Activated CD8-positive, alpha-beta memory T cell treated with anti-CD3 and anti-CD28 coated beads for 36 hours (primary cell): ENCODE measurements at regions not wholly inside any gene's neighbourhood (a gene's known extent, or its start where the extent isn't known, plus 50 kb on each side); places are given as distances from the start of the nearest gene placed in this dataset.
"Not testable (repeated sequence)": the region's sequence is repeated elsewhere in the genome, so short reads cannot be mapped to it uniquely, and the experiment has no call there.

ENCODE experiments used
- CTCF ChIA-PET: fragments of 350-600 bp; sonication (Branson Sonifier 250); formaldehyde crosslinking; loops from one replicate; lab custom pipeline; 2021; ENCODE audit warnings: antibody characterized with exemption; lab: Charles Lee
- POLR2A ChIA-PET: fragments of 350-600 bp; sonication (Branson Sonifier 250); formaldehyde crosslinking; loops from one replicate; lab custom pipeline; 2021; ENCODE audit warnings: antibody characterized with exemption; lab: Charles Lee

GRCh38 chr15:84094720-84095119 lies 140.9 kb upstream of the GOLGA6L4 start:
- POLR2A ChIA-PET, CTCF ChIA-PET: not testable (repeated sequence)

GRCh38 chr15:84097053-84097452 lies 138.5 kb upstream of the GOLGA6L4 start:
- CTCF ChIA-PET: not testable (repeated sequence)

GRCh38 chr15:84098604-84099003 lies 137.0 kb upstream of the GOLGA6L4 start:
- POLR2A ChIA-PET: no interaction called here

More at GRCh38 chr15:84097053-84097452, 138.5 kb upstream of the GOLGA6L4 start:
- POLR2A ChIA-PET: not testable (repeated sequence)

GRCh38 chr15:84099181-84099580 lies 136.4 kb upstream of the GOLGA6L4 start:
- CTCF ChIA-PET: no interaction called here
- POLR2A ChIA-PET: no interaction called here

More at GRCh38 chr15:84098604-84099003, 137.0 kb upstream of the GOLGA6L4 start:
- CTCF ChIA-PET: no interaction called here

GRCh38 chr15:84103345-84103744 lies 132.2 kb upstream of the GOLGA6L4 start:
- ChIA-PET CTCF (no interaction called here), POLR2A (no interaction called here)

- POLR2A ChIA-PET: no interaction called here
- CTCF ChIA-PET: no interaction called here
Measured at GRCh38 chr15:84104853-84105252, 130.7 kb upstream of the GOLGA6L4 start.

- POLR2A ChIA-PET: no interaction called here
- CTCF ChIA-PET: no interaction called here
Measured at GRCh38 chr15:84108728-84109127, 126.8 kb upstream of the GOLGA6L4 start.

- POLR2A ChIA-PET: no interaction called here
Measured at GRCh38 chr15:84111575-84111974, 124.0 kb upstream of the GOLGA6L4 start.

GRCh38 chr15:84112025-84112424 lies 123.5 kb upstream of the GOLGA6L4 start:
- POLR2A ChIA-PET: no interaction called here
- CTCF ChIA-PET: no interaction called here

More at GRCh38 chr15:84111575-84111974, 124.0 kb upstream of the GOLGA6L4 start:
- CTCF ChIA-PET: no interaction called here

GRCh38 chr15:84113919-84114318 lies 121.7 kb upstream of the GOLGA6L4 start:
- CTCF ChIA-PET: no interaction called here
- POLR2A ChIA-PET: no interaction called here

- CTCF ChIA-PET: interaction anchor here (0.6 kb wide), 1 partner anchor 277 kb away, joined by 4 read pairs; no protein-coding TSS in a partner anchor
- POLR2A ChIA-PET: not testable (repeated sequence)
Measured at GRCh38 chr15:84114680-84115079, 120.9 kb upstream of the GOLGA6L4 start.

- CTCF ChIA-PET, POLR2A ChIA-PET: not testable (repeated sequence)
Measured at GRCh38 chr15:84119351-84119750, 116.2 kb upstream of the GOLGA6L4 start.

- POLR2A ChIA-PET, CTCF ChIA-PET: not testable (repeated sequence)
Measured at GRCh38 chr15:84120903-84121302, 114.7 kb upstream of the GOLGA6L4 start.

- POLR2A ChIA-PET, CTCF ChIA-PET: not testable (repeated sequence)
Measured at GRCh38 chr15:84128706-84129105, 106.9 kb upstream of the GOLGA6L4 start.

GRCh38 chr15:84130098-84130831 lies 105.3 kb upstream of the GOLGA6L4 start:
- CTCF ChIA-PET, POLR2A ChIA-PET: not testable (repeated sequence)

- CTCF ChIA-PET, POLR2A ChIA-PET: not testable (repeated sequence)
Measured at GRCh38 chr15:84135931-84136456, 99.6 kb upstream of the GOLGA6L4 start.

- ChIA-PET POLR2A (no interaction called here), CTCF (no interaction called here)
Measured at GRCh38 chr15:84142888-84143337, 92.7 kb upstream of the GOLGA6L4 start.

- ChIA-PET POLR2A (no interaction called here), CTCF (interaction anchor here (0.6 kb wide), 1 partner anchor 386 kb away, joined by 3 read pairs; no protein-coding TSS in a partner anchor)
Measured at GRCh38 chr15:84143753-84144314, 91.7 kb upstream of the GOLGA6L4 start.

GRCh38 chr15:84144946-84145345 lies 90.6 kb upstream of the GOLGA6L4 start:
- POLR2A ChIA-PET: not testable (repeated sequence)
- CTCF ChIA-PET: interaction anchor here (0.6 kb wide), 1 partner anchor 1488 kb away, joined by 5 read pairs; no protein-coding TSS in a partner anchor

- POLR2A ChIA-PET, CTCF ChIA-PET: not testable (repeated sequence)
Measured at GRCh38 chr15:84146299-84146698, 89.3 kb upstream of the GOLGA6L4 start.

GRCh38 chr15:84147307-84147706 lies 88.3 kb upstream of the GOLGA6L4 start:
- CTCF ChIA-PET, POLR2A ChIA-PET: not testable (repeated sequence)
